Suppressor macrophage treated with lipopolysaccharide for 4 hours (primary cell): ENCODE measurements at regions not wholly inside any gene's neighbourhood (a gene's known extent, or its start where the extent isn't known, plus 50 kb on each side); places are given as distances from the start of the nearest gene placed in this dataset.

Source experiments
- DNase-seq: peaks from one replicate; pipeline ENCODE4 v3.0.0-alpha.2; 2020

- DNase-seq, result no peak
Measured at GRCh38 chr7:155874411-155874810, 62.1 kb upstream of the SHH start.

- no peak for DNase-seq
Measured at GRCh38 chr7:155874010-155874409, 61.7 kb upstream of the SHH start.

- DNase-seq, result no peak
Measured at GRCh38 chr7:155872678-155873369, 60.6 kb upstream of the SHH start.

- DNase-seq, result no peak
Measured at GRCh38 chr7:155871211-155871610, 58.9 kb upstream of the SHH start.

- DNase-seq, result no peak
Measured at GRCh38 chr7:155870334-155871180, 58.3 kb upstream of the SHH start.

GRCh38 chr7:155869784-155870076 is 57.5 kb upstream of the SHH start:
- DNase-seq, result no peak

GRCh38 chr7:155868955-155869783 is 56.9 kb upstream of the SHH start:
- DNase-seq, result no peak

- no peak for DNase-seq
Measured at GRCh38 chr7:155867734-155868400, 55.6 kb upstream of the SHH start.

- no peak for DNase-seq
Measured at GRCh38 chr7:155867280-155867679, 55.0 kb upstream of the SHH start.

- no peak for DNase-seq
Measured at GRCh38 chr7:155865830-155866525, 53.7 kb upstream of the SHH start.

- DNase-seq, result no peak
Measured at GRCh38 chr7:155864991-155865690, 52.9 kb upstream of the SHH start.

- DNase-seq, result no peak
Measured at GRCh38 chr7:155864271-155864985, 52.2 kb upstream of the SHH start.

- no peak for DNase-seq
Measured at GRCh38 chr7:155863721-155864151, 51.5 kb upstream of the SHH start.

- no peak for DNase-seq
Measured at GRCh38 chr7:155862123-155862892, 50.0 kb upstream of the SHH start.
